IMR-90 (cell line): ENCODE measurements at regions not wholly inside any gene's neighbourhood (a gene's known extent, or its start where the extent isn't known, plus 50 kb on each side); places are given as distances from the start of the nearest gene placed in this dataset.

Experiments used
- ATAC-seq: fragments of 200-7000 bp; cut with Tn5 transposase; 2 replicates; pipeline ENCODE4 v1.9.1; 2020; ENCODE audit warnings: low read depth, mild to moderate bottlenecking, moderate library complexity
- BruUV-seq: library from RNA; stranded (reverse); fragments of 400-500 nt; replicated peaks from 2 replicates; lab custom pipeline; 2021; lab: Mats Ljungman, UMichigan
- CTCF ChIA-PET: fragments of 300-600 bp; formaldehyde crosslinking; extraction: SDS; loops from one replicate; lab custom pipeline; 2021; ENCODE audit warnings: antibody characterized with exemption; lab: Yijun Ruan, JAX
- POLR2A ChIA-PET: fragments of 300-600 bp; sonication (Branson Sonifier 250); formaldehyde crosslinking; loops from one replicate; lab custom pipeline; 2022; ENCODE audit warnings: antibody characterized with exemption; ENCODE audit not compliant: unreplicated experiment; lab: Charles Lee
- DNase-seq: peaks from one replicate; pipeline ENCODE4 v3.0.0; 2013
- H2AFZ ChIP-seq: replicated peaks from 2 replicates; pipeline ENCODE3; 2013; ENCODE audit warnings: low read length, mild to moderate bottlenecking; ENCODE audit not compliant: poor library complexity
- H2AK5ac ChIP-seq: 2 replicates; pipeline ENCODE4 v1.6.1; 2013; ENCODE audit warnings: low read depth, low read length, inconsistent platforms
- H2AK9ac ChIP-seq: replicated peaks from 2 replicates; pipeline ENCODE3; 2013; ENCODE audit warnings: mild to moderate bottlenecking, low read depth, low read length, moderate library complexity; ENCODE audit not compliant: poor library complexity
- H2BK120ac ChIP-seq: 2 replicates; pipeline ENCODE4 v1.6.1; 2013; ENCODE audit warnings: low read depth, low read length, inconsistent platforms
- H2BK15ac ChIP-seq: 3 replicates; pipeline ENCODE4 v1.6.1; 2013; ENCODE audit warnings: low read depth, low read length, inconsistent platforms
- H2BK20ac ChIP-seq: 2 replicates; pipeline ENCODE4 v1.6.1; 2013; ENCODE audit warnings: low read depth, mild to moderate bottlenecking, inconsistent platforms, low read length, moderate library complexity
- H2BK5ac ChIP-seq: 2 replicates; pipeline ENCODE4 v1.6.1; 2013; ENCODE audit warnings: mild to moderate bottlenecking, low read depth, low read length, inconsistent platforms; ENCODE audit not compliant: poor library complexity, severe bottlenecking
- H3K14ac ChIP-seq: replicated peaks from 2 replicates; pipeline ENCODE4 v1.6.1; 2013; ENCODE audit warnings: low read depth, low read length, inconsistent platforms
- H3K18ac ChIP-seq: 2 replicates; pipeline ENCODE4 v1.6.1; 2013; ENCODE audit warnings: low read depth, low read length, control low read depth
- H3K23ac ChIP-seq: 2 replicates; pipeline ENCODE4 v1.6.1; 2013; ENCODE audit warnings: low read depth, low read length, inconsistent platforms
- H3K27ac ChIP-seq: 2 replicates; pipeline ENCODE4 v1.5.1; 2013; ENCODE audit warnings: mild to moderate bottlenecking, control low read depth, low read length; ENCODE audit not compliant: insufficient read depth
- H3K27me3 ChIP-seq: 2 replicates; pipeline ENCODE4 v1.6.1; 2013; ENCODE audit warnings: low read length; ENCODE audit not compliant: control insufficient read depth, insufficient read depth
- H3K36me3 ChIP-seq: 2 replicates; pipeline ENCODE4 v1.6.1; 2013; ENCODE audit warnings: low read length, mixed read lengths; ENCODE audit not compliant: control insufficient read depth, insufficient read depth
- H3K4ac ChIP-seq: 2 replicates; pipeline ENCODE4 v1.6.1; 2013; ENCODE audit warnings: low read depth, low read length, inconsistent platforms
- H3K4me1 ChIP-seq: 2 replicates; pipeline ENCODE4 v1.6.1; 2013; ENCODE audit warnings: low read length, mixed read lengths; ENCODE audit not compliant: control insufficient read depth, insufficient read depth
- H3K4me2 ChIP-seq: 2 replicates; pipeline ENCODE4 v1.6.1; 2013; ENCODE audit warnings: low read depth, mild to moderate bottlenecking, control low read depth, low read length, moderate library complexity
- H3K4me3 ChIP-seq: 2 replicates; pipeline ENCODE4 v1.5.1; 2013; ENCODE audit warnings: low read depth, mild to moderate bottlenecking, control low read depth, low read length, moderate library complexity; ENCODE audit not compliant: insufficient read depth
- H3K56ac ChIP-seq: 2 replicates; pipeline ENCODE4 v1.6.1; 2013; ENCODE audit warnings: low read length, inconsistent platforms; ENCODE audit not compliant: insufficient read depth; ENCODE audit errors: extremely low read depth
- H3K79me1 ChIP-seq, 2 experiments: 2 replicates each; pipeline ENCODE4 v1.6.1; 2013; ENCODE audit warnings: low read length in 2 of 2, inconsistent platforms in 1 of 2, low read depth in 1 of 2
- H3K9ac ChIP-seq: 2 replicates; pipeline ENCODE4 v1.6.1; 2013; ENCODE audit warnings: low read depth, low read length, control low read depth
- H3K9me1 ChIP-seq: 2 replicates; pipeline ENCODE4 v1.6.1; 2013; ENCODE audit warnings: low read length, inconsistent platforms; ENCODE audit not compliant: insufficient read depth
- H3K9me3 ChIP-seq: 2 replicates; pipeline ENCODE4 v1.6.1; 2013; ENCODE audit warnings: low read length; ENCODE audit not compliant: control insufficient read depth, insufficient read depth
- H4K20me1 ChIP-seq: 2 replicates; pipeline ENCODE4 v1.6.1; 2013; ENCODE audit warnings: low read length, inconsistent platforms; ENCODE audit not compliant: insufficient read depth
- H4K5ac ChIP-seq: 2 replicates; pipeline ENCODE4 v1.6.1; 2013; ENCODE audit warnings: mild to moderate bottlenecking, low read depth, low read length, control low read depth
- H4K8ac ChIP-seq, 2 experiments: 2 replicates each; pipeline ENCODE4 v1.6.1; 2013; ENCODE audit warnings: low read depth in 2 of 2, low read length in 2 of 2, control low read depth in 1 of 2, inconsistent platforms in 1 of 2
- H4K91ac ChIP-seq: 2 replicates; pipeline ENCODE4 v1.6.1; 2013; ENCODE audit warnings: low read depth, low read length, inconsistent platforms; ENCODE audit not compliant: insufficient read depth
- CHD1 ChIP-seq: IDR thresholded peaks from 2 replicates; pipeline ENCODE4 v1.6.1; 2012; ENCODE audit warnings: low read depth, low read length, improper control_type of control experiment
- FOS ChIP-seq: fragments of 150-350 bp; IDR thresholded peaks from 2 replicates; pipeline ENCODE4 v1.6.1; 2016; ENCODE audit warnings: low read depth, low read length
- MAZ ChIP-seq: IDR thresholded peaks from 2 replicates; pipeline ENCODE4 v1.6.1; 2012; ENCODE audit warnings: low read depth, mild to moderate bottlenecking, low read length, improper control_type of control experiment, moderate library complexity, borderline replicate concordance
- MXI1 ChIP-seq: IDR thresholded peaks from 2 replicates; pipeline ENCODE4 v1.6.1; 2012; ENCODE audit warnings: low read depth, mild to moderate bottlenecking, low read length, moderate library complexity, borderline replicate concordance
- RAD21 ChIP-seq: IDR thresholded peaks from 2 replicates; pipeline ENCODE4 v1.6.1; 2012; ENCODE audit warnings: low read length, improper control_type of control experiment
- RFX5 ChIP-seq: IDR thresholded peaks from 2 replicates; pipeline ENCODE4 v1.8.0; 2012; ENCODE audit warnings: low read depth, mild to moderate bottlenecking, low read length, moderate library complexity
- WGBS, 2 experiments: methylation state at CpG; one replicate each; pipeline versions ENCODE4 v1.1.5 to v1.1.7; 2013; ENCODE audit warnings: missing lambda C conversion rate in 2 of 2; ENCODE audit not compliant: insufficient read length in 1 of 2; ENCODE audit errors: extremely low coverage in 2 of 2; 5-methylcytosine and 5-hydroxymethylcytosine counted together
- dilution Hi-C: fragments of 300-500 bp; cut with HindIII; formaldehyde crosslinking; loops from one replicate; pipeline ENCODE4 v1.14.3; 2018; ENCODE audit warnings: low sequenced_read_pairs; ENCODE audit not compliant: unreplicated experiment
- in situ Hi-C: fragments of 300-500 bp; cut with MboI; formaldehyde crosslinking; loops from 3 replicates; pipeline ENCODE4 v1.14.3; 2019; ENCODE audit warnings: low sequenced_read_pairs, inconsistent platforms, mixed read lengths
- intact Hi-C: fragments of 100-400 bp; cut with micrococcal nuclease; formaldehyde crosslinking; loops from 2 replicates; pipeline ENCODE4 v1.10.0; 2022

GRCh38 chr3:193762657-193763056 is 169.6 kb downstream of the OPA1 start:
- H3K9ac ChIP-seq: no peak overlapping the region
- H3K27ac ChIP-seq: no peak overlapping the region
- dilution Hi-C loops (no loop called here), intact Hi-C loops (no loop called here), in situ Hi-C loops (no loop called here)
- H2AFZ ChIP-seq: no peak overlapping the region
- ChIA-PET POLR2A (no interaction called here), CTCF (no interaction called here)
- H4K20me1 ChIP-seq: no peaks in the 10 kb centered on the region
- no peaks in the 10 kb centered on the region for H3K4me1 ChIP-seq
- no peak overlapping the region for H3K14ac ChIP-seq
- BruUV-seq: no TSS peak
- no peak overlapping the region for H2BK15ac ChIP-seq
- H2AK9ac ChIP-seq: no peak overlapping the region
- no peak overlapping the region for H4K91ac ChIP-seq
- H4K5ac ChIP-seq: no peak overlapping the region
- no peak overlapping the region for H3K23ac ChIP-seq
- no peaks in the 10 kb centered on the region for H3K9me1 ChIP-seq
- H2BK20ac ChIP-seq: no peak overlapping the region
- no peak overlapping the region for H3K4me3 ChIP-seq
- no peaks in the 10 kb centered on the region for H3K36me3 ChIP-seq
- no peak overlapping the region for H2AK5ac ChIP-seq
- H4K8ac ChIP-seq: no peak overlapping the region
- no peak overlapping the region for H3K4ac ChIP-seq
- H2BK5ac ChIP-seq: no peak overlapping the region
- peaks cover 24% of the 10 kb centered on the region for H3K27me3 ChIP-seq
- H3K4me2 ChIP-seq: no peak overlapping the region
- WGBS, 2 experiments: 50% methylated on average over 1 of the region's 1 CpG; no CpG with 5 or more reads in 1 of the 2 experiments
- no peak overlapping the region for H3K18ac ChIP-seq
- no peaks in the 10 kb centered on the region for H3K79me1 ChIP-seq
- no peak overlapping the region for H3K56ac ChIP-seq
- TF ChIP-seq RAD21: no peak
- no peak for TF ChIP-seq MAZ
- no peak for TF ChIP-seq RFX5
- no peak for TF ChIP-seq FOS
- TF ChIP-seq CHD1: no peak
- no peak for TF ChIP-seq MXI1
- no peak overlapping the region for H2BK120ac ChIP-seq
- DNase-seq (no peak), ATAC-seq (no peak)
- no peaks in the 10 kb centered on the region for H3K9me3 ChIP-seq
